Vagina (tissue), 2 donors: ENCODE measurements at regions not wholly inside any gene's neighbourhood (a gene's known extent, or its start where the extent isn't known, plus 50 kb on each side); places are given as distances from the start of the nearest gene placed in this dataset.

ENCODE experiments used
- DNase-seq, 2 donors: peaks; one replicate each; pipeline ENCODE4 v3.0.0-alpha.2; 2017; ENCODE audit errors: extremely low spot score in 2 of 2
- H3K27ac ChIP-seq: fragments of 200-600 bp; sonication (generic); one replicate; pipeline ENCODE4 v1.5.1; 2019
- H3K27me3 ChIP-seq: fragments of 200-600 bp; sonication (generic); one replicate; pipeline ENCODE4 v1.5.1; 2019
- H3K36me3 ChIP-seq, 2 donors: fragments of 200-600 bp; sonication (generic); one replicate each; pipeline ENCODE4 v1.5.1; 2017 to 2019
- H3K4me1 ChIP-seq: fragments of 200-600 bp; sonication (generic); one replicate; pipeline ENCODE4 v1.5.1; 2019
- H3K4me3 ChIP-seq, 2 donors: fragments of 200-600 bp; sonication (generic); 1 replicate in 1 of 2; 2 replicates in 1 of 2; pipeline ENCODE4 v1.5.1; 2016 to 2019
- H3K9me3 ChIP-seq: fragments of 200-600 bp; sonication (generic); one replicate; pipeline ENCODE4 v1.5.1; 2019
- CTCF ChIP-seq, 3 experiments: fragments of 450-650 bp in 2 of 3; fragments of 200-600 bp in 1 of 3; sonication (generic) in 1 of 3; IDR thresholded peaks; one replicate each; pipeline ENCODE4 v1.5.1; 2017 to 2019; ENCODE audit warnings: antibody characterized with exemption in 3 of 3, mild to moderate bottlenecking in 2 of 3, moderate library complexity in 2 of 3
- POLR2A ChIP-seq, 2 donors: fragments of 450-650 bp; IDR thresholded peaks; one replicate each; pipeline ENCODE4 v1.6.1; 2017; ENCODE audit warnings: antibody characterized with exemption in 2 of 2, mild to moderate bottlenecking in 2 of 2, moderate library complexity in 2 of 2
- POLR2AphosphoS5 ChIP-seq, 2 donors: sonication (generic); formaldehyde crosslinking; IDR thresholded peaks; one replicate each; pipeline ENCODE4 v1.9.0; 2017; ENCODE audit warnings: antibody characterized with exemption in 2 of 2, mild to moderate bottlenecking in 2 of 2, low read depth in 1 of 2; ENCODE audit not compliant: insufficient read depth in 1 of 2
- intact Hi-C: fragments of 100-400 bp; cut with DNase I; formaldehyde crosslinking; loops from one replicate; pipeline ENCODE4 v1.15.1; 2023

GRCh38 chr6:148674306-148674705, 72.5 kb upstream of the UST start:
- no peak for TF ChIP-seq POLR2AphosphoS5 (IDR thresholded peaks at IDR 0.05; ENCODE audit: insufficient read depth in 1 of 2, low read depth in 1 of 2)
- TF ChIP-seq CTCF (IDR thresholded peaks at IDR 0.05): no peak
- no peak for TF ChIP-seq POLR2A (IDR thresholded peaks at IDR 0.05)
- intact Hi-C loops: no loop called here
- no peaks in the 10 kb centered on the region for H3K4me1 ChIP-seq
- H3K36me3 ChIP-seq: no peaks in the 10 kb centered on the region
- H3K27me3 ChIP-seq: no peaks in the 10 kb centered on the region
- DNase-seq: no peak
- no peak overlapping the region for H3K27ac ChIP-seq
- no peaks in the 10 kb centered on the region for H3K9me3 ChIP-seq
- no peak overlapping the region for H3K4me3 ChIP-seq

GRCh38 chr6:148677594-148678476, 69.0 kb upstream of the UST start:
- DNase-seq: no peak
- intact Hi-C loops: no loop called here
- TF ChIP-seq CTCF (IDR thresholded peaks at IDR 0.05) (no peak), POLR2AphosphoS5 (IDR thresholded peaks at IDR 0.05; ENCODE audit: insufficient read depth in 1 of 2, low read depth in 1 of 2) (no peak), POLR2A (IDR thresholded peaks at IDR 0.05) (no peak)

GRCh38 chr6:148678682-148679081, 68.1 kb upstream of the UST start:
- Histone ChIP-seq H3K9me3 (no peaks in the 10 kb centered on the region), H3K4me1 (no peaks in the 10 kb centered on the region), H3K27me3 (no peaks in the 10 kb centered on the region), H3K4me3 (no peak overlapping the region), H3K27ac (no peak overlapping the region), H3K36me3 (no peaks in the 10 kb centered on the region)
- intact Hi-C loops: no loop called here
- no peak for TF ChIP-seq POLR2A (IDR thresholded peaks at IDR 0.05)
- no peak for TF ChIP-seq CTCF (IDR thresholded peaks at IDR 0.05)
- no peak for TF ChIP-seq POLR2AphosphoS5 (IDR thresholded peaks at IDR 0.05; ENCODE audit: insufficient read depth in 1 of 2, low read depth in 1 of 2)
- DNase-seq: no peak

More at GRCh38 chr6:148677594-148678476, 69.0 kb upstream of the UST start:
- H3K27me3 ChIP-seq: no peaks in the 10 kb centered on the region
- no peak overlapping the region for H3K27ac ChIP-seq
- H3K4me1 ChIP-seq: no peaks in the 10 kb centered on the region
- no peaks in the 10 kb centered on the region for H3K36me3 ChIP-seq
- no peaks in the 10 kb centered on the region for H3K9me3 ChIP-seq
- no peak overlapping the region for H3K4me3 ChIP-seq

- H3K36me3 ChIP-seq: no peaks in the 10 kb centered on the region
- TF ChIP-seq POLR2AphosphoS5 (IDR thresholded peaks at IDR 0.05; ENCODE audit: insufficient read depth in 1 of 2, low read depth in 1 of 2) (no peak), POLR2A (IDR thresholded peaks at IDR 0.05) (no peak), CTCF (IDR thresholded peaks at IDR 0.05) (no peak)
- no peaks in the 10 kb centered on the region for H3K4me1 ChIP-seq
- DNase-seq: no peak
- intact Hi-C loops: no loop called here
- H3K27me3 ChIP-seq: no peaks in the 10 kb centered on the region
- no peak overlapping the region for H3K4me3 ChIP-seq
- H3K9me3 ChIP-seq: no peaks in the 10 kb centered on the region
- no peak overlapping the region for H3K27ac ChIP-seq
These were observed 65.2 kb upstream of the UST start for GRCh38 chr6:148681666-148682065.

- Histone ChIP-seq H3K9me3 (no peaks in the 10 kb centered on the region), H3K4me3 (no peak overlapping the region), H3K36me3 (no peaks in the 10 kb centered on the region), H3K4me1 (no peaks in the 10 kb centered on the region), H3K27me3 (no peaks in the 10 kb centered on the region), H3K27ac (no peak overlapping the region)
- TF ChIP-seq POLR2AphosphoS5 (IDR thresholded peaks at IDR 0.05; ENCODE audit: insufficient read depth in 1 of 2, low read depth in 1 of 2): no peak
- no peak for TF ChIP-seq POLR2A (IDR thresholded peaks at IDR 0.05)
- TF ChIP-seq CTCF (IDR thresholded peaks at IDR 0.05): no peak
- intact Hi-C loops: no loop called here
- no peak for DNase-seq
These were observed 64.6 kb upstream of the UST start for GRCh38 chr6:148682252-148682651.
